GM12872 (cell line): ENCODE measurements at regions not wholly inside any gene's neighbourhood (a gene's known extent, or its start where the extent isn't known, plus 50 kb on each side); places are given as distances from the start of the nearest gene placed in this dataset.

Experiments
- TF ChIP-seq, protein P1 (sequence below): IDR thresholded peaks from 3 replicates; pipeline ENCODE4 v1.5.1; 2011; ENCODE audit warnings: low read depth, mild to moderate bottlenecking, low read length, moderate library complexity; ENCODE audit not compliant: insufficient read depth

DNA sequence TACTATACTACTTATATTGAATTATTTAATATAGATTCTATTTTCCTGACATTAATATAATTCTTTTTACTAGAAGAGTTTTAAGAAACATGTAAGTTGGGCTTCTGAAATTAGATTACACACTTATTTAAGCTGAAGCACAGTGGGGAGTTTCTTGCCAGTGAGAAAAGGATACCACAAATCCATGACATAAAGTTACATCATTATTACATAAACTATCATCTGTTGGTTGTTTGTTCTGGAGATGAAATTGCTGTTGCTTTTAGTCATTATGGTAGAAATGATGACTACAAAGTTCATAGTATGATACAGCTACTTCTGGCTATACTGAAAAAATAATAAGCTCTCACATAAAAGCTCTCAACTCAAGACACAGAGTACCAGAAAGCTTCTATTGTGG lies 880.4 kb downstream of the PCDH18 start:
- TF ChIP-seq, protein P1, sequence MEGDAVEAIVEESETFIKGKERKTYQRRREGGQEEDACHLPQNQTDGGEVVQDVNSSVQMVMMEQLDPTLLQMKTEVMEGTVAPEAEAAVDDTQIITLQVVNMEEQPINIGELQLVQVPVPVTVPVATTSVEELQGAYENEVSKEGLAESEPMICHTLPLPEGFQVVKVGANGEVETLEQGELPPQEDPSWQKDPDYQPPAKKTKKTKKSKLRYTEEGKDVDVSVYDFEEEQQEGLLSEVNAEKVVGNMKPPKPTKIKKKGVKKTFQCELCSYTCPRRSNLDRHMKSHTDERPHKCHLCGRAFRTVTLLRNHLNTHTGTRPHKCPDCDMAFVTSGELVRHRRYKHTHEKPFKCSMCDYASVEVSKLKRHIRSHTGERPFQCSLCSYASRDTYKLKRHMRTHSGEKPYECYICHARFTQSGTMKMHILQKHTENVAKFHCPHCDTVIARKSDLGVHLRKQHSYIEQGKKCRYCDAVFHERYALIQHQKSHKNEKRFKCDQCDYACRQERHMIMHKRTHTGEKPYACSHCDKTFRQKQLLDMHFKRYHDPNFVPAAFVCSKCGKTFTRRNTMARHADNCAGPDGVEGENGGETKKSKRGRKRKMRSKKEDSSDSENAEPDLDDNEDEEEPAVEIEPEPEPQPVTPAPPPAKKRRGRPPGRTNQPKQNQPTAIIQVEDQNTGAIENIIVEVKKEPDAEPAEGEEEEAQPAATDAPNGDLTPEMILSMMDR = no peak

DNA sequence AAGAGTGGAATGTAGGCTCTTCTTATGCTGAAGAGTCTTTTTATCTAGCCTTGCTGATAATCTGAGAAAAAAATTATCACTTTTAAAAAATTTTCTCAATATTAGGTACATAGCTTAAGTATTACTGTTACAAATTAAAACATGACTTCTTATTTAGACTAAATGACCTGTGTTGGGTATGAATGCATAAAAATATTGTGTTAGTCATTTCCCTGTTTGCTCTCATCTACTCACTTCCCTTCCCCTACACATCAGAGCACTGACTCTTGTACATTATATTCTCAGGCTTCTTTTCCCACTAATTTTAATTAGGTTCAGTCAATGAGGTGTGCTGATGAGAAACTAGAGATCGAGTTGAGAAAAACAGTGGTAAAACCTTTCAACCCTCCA lies 881.0 kb downstream of the PCDH18 start:
- TF ChIP-seq, protein P1 = no peak

DNA sequence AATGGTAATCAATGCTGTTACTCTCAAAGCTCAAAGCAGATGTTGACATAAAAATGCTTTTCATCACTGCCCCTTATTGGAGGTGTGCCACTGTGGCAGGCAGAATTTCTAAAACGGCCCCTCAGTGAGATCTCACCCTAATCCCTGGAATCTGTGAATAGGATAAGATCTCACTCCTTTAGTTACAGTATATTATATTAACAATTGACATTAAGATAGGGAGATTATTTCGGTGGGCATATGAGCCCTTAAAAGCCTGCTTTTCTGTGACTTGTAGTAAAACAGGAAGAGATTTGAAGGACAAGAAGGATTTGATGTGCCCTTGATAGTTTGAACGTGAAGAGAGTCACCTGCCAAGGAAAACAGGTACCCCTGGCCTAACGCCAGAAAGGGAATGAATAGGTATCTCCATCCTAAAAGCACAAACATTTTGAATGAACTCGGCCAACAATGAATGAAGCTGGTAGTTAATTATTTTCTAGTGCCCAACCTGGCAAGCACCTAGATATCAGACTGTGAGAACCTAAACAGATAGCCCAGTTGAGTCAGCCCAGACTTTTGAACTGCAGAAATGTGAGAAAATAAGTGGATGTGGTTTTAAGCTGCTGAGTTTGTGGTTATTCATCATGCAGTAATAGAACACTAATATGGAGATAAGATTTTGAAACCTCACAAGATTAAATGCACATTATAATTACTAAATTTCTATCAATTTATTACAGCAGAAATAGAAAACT lies 881.6 kb downstream of the PCDH18 start:
- TF ChIP-seq, protein P1 = no peak

DNA sequence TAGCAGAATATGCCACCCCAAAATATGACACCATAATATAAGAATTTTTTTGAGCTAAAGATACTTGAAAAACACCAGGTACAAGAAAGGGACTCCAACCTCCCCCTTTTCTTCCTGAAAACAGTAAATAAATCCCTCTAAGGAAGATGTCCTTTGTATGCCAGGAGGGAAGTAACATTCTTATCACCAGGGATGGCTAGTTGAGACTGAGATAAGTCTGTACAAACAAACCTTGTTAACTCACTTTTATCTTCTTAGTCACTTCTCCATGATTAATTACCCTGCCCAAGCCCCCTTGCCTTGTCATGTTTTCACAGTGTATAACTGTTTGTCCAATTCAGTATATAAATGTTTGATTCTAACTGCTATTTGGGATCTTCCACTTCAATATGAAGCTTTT lies 888.0 kb downstream of the PCDH18 start:
- TF ChIP-seq, protein P1 = no peak

DNA sequence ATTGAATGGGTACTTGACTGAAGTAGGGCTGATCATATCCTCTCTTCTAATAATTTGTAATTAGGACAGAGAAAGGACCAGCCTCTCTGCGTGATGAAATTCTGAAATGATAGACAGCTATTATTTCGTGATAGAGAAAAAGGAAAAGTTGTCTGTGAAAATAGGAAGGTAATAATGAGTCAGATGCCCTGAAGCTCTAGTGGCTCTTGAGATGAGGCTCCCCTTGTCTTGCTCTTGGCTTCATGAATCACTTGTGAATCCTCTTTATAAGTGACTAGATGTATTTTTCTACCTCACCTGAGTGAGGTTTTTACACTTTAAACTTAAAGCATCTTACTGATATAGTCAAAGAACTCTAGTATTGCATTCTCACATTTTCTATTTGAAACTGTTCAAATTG lies 888.9 kb downstream of the PCDH18 start:
- TF ChIP-seq, protein P1 = no peak

DNA sequence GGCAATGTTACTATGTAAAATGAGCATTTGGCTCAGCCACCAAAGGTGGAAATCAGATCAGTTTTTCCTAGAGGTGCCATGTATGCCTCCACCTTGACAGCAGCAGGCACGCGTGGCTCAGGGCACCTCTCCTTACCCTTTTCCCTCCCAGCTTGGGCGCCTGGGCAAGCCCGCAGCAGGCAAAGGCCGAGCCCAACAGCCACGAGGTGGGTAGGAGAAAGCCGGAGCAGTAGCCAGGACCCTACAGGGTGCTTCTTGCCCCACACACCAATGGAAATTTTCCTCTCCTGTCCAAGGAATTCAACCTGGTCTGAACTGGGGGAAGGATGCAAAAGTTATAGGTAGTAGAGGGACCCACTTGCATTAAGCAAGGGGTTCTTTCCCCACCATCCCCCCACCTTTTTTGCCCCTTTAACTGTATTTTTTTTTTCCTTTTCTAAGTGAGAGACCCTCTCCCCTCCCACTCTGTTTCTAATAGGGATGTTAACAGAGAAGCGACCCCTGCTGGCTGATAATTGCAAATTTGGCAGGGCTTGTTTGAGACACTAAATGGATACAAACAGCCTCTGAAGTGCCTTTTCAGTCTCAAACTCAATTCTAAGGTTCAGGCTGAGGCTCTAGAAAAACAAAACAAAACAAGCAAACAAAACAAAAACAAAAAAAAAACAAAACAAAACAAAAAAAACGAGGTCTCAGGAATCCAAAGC lies 895.1 kb downstream of the PCDH18 start:
- TF ChIP-seq, protein P1 = peak; percentile 53

DNA sequence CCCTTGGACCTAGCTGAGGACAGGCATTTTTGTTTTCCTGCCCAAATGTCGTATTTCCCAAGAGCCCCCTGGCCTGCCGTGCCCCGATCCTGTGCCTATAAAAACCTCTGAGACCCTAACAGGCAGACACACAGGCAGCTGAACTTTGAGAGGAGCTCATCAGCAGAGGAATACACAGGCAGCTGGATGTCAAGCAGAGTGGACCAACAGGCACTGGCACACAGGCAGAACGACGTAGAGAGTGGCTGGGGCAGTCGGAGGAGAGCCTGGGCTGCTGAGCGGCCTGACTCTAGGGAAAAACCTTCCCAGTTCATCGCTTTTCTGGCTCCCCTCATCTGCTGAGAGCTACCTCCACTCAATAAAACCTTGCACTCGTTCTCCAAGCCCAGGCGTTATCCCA lies 896.1 kb downstream of the PCDH18 start:
- TF ChIP-seq, protein P1 = no peak
